ENCODE measurements at regions not wholly inside any gene's neighbourhood (a gene's known extent, or its start where the extent isn't known, plus 50 kb on each side); places are given as distances from the start of the nearest gene placed in this dataset.

GRCh38 chr14:101466456-101467180, 94.7 kb upstream of the DIO3 start:
- in situ Hi-C loops (cut with MboI; ENCODE audit: low sequenced_read_pairs), result no loop called here

DNA sequence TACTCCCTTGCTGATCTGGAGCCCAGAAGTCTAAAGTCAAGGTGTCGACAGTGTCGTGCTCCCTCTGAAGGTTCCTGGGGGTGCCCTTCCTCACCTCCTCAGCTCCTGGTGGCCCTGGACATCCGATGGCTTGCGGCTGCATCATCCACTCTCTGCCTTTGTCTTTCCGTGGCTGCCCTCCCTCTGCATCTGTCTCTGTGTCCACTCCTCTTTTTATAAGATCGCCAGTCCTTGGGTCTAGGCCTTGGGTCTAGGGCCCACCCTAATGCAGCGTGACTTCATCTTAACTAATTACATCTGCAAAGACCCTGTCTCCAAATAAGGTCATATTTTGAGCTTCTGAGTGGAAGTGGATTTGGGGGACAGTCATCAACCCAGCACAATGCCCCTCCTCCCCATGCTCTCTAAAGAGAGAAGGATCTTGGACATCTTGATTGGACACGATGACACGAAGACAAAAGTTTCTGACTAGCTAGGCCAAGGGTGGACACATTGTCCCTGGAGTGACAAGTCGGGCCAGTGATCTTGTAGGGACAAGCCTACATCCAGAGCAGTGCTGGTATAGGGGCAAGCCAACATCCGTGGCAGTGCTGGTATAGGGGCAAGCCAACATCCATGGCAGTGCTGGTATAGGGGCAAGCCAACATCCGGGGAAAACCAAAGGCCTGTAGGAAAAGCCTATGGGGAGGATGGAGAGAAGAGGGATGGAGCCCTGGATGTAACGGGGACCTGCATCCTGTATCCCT, 93.9 kb upstream of the DIO3 start:
- in situ Hi-C loops (cut with MboI; ENCODE audit: low sequenced_read_pairs), result no loop called here

DNA sequence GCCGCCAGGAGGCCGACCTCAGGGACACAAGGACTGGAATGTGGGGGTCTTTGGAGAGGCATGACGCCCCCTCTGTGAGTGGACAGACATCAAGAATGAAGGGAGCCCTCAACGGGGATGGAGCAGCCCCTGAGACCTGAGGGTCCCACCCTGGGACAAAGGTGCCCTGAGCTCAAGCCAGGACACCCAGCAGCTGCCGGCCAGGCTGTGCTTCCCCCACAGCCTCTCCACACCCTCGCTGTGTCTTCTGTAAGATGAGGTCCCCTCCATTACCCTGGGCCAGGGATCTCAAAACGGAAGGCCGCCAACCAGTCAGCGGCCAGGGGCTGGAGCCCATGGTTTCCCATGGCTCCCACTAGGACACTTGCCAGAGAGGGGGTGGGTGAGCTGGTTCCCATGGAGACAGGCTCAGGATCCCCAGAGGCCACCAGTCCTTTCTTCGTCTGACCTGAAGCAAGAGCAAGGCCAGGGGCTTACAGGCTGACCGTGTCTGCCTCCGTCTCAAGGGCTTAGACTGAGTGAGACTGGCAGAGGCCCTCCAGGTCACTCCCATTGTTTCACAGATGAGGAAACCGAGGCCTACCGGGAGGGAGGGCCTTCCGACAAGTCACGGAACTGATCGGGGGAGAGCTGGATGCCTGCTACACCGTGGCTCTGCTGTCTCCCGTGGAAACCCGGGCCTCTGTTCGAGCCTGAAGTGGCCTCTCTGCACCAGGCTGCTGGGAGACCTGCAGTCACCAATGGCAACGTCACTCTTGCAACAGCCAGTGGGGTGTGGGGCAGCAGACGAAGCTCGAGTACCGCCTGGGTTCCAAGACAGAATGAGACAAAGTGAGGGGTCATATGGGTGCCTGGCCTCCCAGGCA, 91.7 kb upstream of the DIO3 start:
- in situ Hi-C loops (cut with MboI; ENCODE audit: low sequenced_read_pairs), result no loop called here

GRCh38 chr14:101470266-101470665, 91.0 kb upstream of the DIO3 start:
- in situ Hi-C loops (cut with MboI; ENCODE audit: low sequenced_read_pairs), result no loop called here

- in situ Hi-C loops (cut with MboI; ENCODE audit: low sequenced_read_pairs), result no loop called here
Observed at GRCh38 chr14:101471723-101472517, 89.4 kb upstream of the DIO3 start.

- in situ Hi-C loops (cut with MboI; ENCODE audit: low sequenced_read_pairs), result no loop called here
Observed at GRCh38 chr14:101472518-101472849, 88.8 kb upstream of the DIO3 start.

DNA sequence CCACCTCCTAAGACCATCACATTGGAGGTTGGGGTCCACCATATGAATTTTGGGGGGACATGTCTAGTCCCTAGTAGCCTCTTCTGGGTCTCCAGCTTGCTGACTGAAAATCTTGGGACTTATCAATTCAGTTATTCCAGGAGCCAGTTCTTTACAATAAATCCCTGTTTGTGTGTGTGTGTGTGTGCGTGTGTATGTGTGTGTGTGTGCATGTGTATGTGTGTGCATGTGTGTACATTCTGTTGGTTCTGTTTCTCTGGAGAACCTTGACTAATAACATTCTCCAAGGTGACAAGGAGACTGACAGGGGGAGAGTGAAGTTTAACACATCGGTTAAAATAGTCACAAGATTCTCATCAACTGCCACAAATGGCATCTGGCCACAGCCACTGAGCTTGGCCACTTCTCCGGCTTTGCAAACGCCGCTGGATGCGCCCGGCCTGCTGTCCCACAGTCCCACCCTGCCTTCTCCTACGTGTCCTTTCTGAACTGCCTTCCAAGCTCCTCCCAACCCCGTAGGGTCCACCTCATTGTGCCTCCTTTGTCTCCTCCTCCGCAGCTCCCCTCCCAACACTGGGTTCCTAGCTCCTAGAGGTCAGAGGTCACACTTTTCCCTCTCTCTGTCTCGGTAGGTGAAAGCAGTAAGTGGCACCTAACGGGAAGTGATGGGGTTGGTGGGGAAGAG, 88.1 kb upstream of the DIO3 start:
- in situ Hi-C loops (cut with MboI; ENCODE audit: low sequenced_read_pairs), result no loop called here

GRCh38 chr14:101473795-101474562, 87.3 kb upstream of the DIO3 start:
- in situ Hi-C loops (cut with MboI; ENCODE audit: low sequenced_read_pairs), result no loop called here

GRCh38 chr14:101474563-101475455, 86.5 kb upstream of the DIO3 start:
- in situ Hi-C loops (cut with MboI; ENCODE audit: low sequenced_read_pairs), result no loop called here

- in situ Hi-C loops (cut with MboI; ENCODE audit: low sequenced_read_pairs), result no loop called here
Observed at GRCh38 chr14:101475456-101476257, 85.6 kb upstream of the DIO3 start.

GRCh38 chr14:101476258-101476915, 84.9 kb upstream of the DIO3 start:
- in situ Hi-C loops (cut with MboI; ENCODE audit: low sequenced_read_pairs), result no loop called here

GRCh38 chr14:101476916-101477553, 84.3 kb upstream of the DIO3 start:
- in situ Hi-C loops (cut with MboI; ENCODE audit: low sequenced_read_pairs), result no loop called here

GRCh38 chr14:101477648-101478047, 83.6 kb upstream of the DIO3 start:
- in situ Hi-C loops (cut with MboI; ENCODE audit: low sequenced_read_pairs), result no loop called here

GRCh38 chr14:101478096-101478495, 83.2 kb upstream of the DIO3 start:
- in situ Hi-C loops (cut with MboI; ENCODE audit: low sequenced_read_pairs), result no loop called here

- in situ Hi-C loops (cut with MboI; ENCODE audit: low sequenced_read_pairs), result no loop called here
Observed at GRCh38 chr14:101478796-101479410, 82.4 kb upstream of the DIO3 start.

- in situ Hi-C loops (cut with MboI; ENCODE audit: low sequenced_read_pairs), result no loop called here
Observed at GRCh38 chr14:101480022-101480746, 81.1 kb upstream of the DIO3 start.

Measured in HL-60/S4 (cell line).